CD14-positive monocyte (primary cell): ENCODE measurements at regions not wholly inside any gene's neighbourhood (a gene's known extent, or its start where the extent isn't known, plus 50 kb on each side); places are given as distances from the start of the nearest gene placed in this dataset.

Source experiments
- DNase-seq, 3 donors: peaks; one replicate each; pipeline ENCODE4 v3.0.0-alpha.2; 2011 to 2022
- H2AFZ ChIP-seq: 2 replicates; pipeline ENCODE4 v1.6.0; 2012; ENCODE audit warnings: mild to moderate bottlenecking, low read depth, low read length, inconsistent platforms; ENCODE audit not compliant: insufficient read depth, poor library complexity, severe bottlenecking
- H3K27ac ChIP-seq, 2 donors: 1 replicate in 1 of 2; 2 replicates in 1 of 2; pipeline ENCODE4 v1.5.1; 2012 to 2013; ENCODE audit warnings: low read length in 2 of 2, control low read depth in 1 of 2, inconsistent platforms in 1 of 2, low read depth in 1 of 2, mild to moderate bottlenecking in 1 of 2
- H3K27me3 ChIP-seq, 2 donors: one replicate each; pipeline versions ENCODE4 v1.6.0 to v1.6.1; 2011 to 2013; ENCODE audit warnings: low read length in 2 of 2; ENCODE audit not compliant: control insufficient read depth in 2 of 2, insufficient read depth in 2 of 2
- H3K36me3 ChIP-seq, 2 donors: replicated peaks in 1 of 2; 1 replicate in 1 of 2; 2 replicates in 1 of 2; pipeline versions ENCODE4 v1.5.1 to v1.6.1; 2012 to 2013; ENCODE audit warnings: low read length in 2 of 2, control low read depth in 1 of 2, inconsistent platforms in 1 of 2, mild to moderate bottlenecking in 1 of 2; ENCODE audit not compliant: insufficient read depth in 2 of 2, control insufficient read depth in 1 of 2
- H3K4me1 ChIP-seq, 2 donors: 1 replicate in 1 of 2; 2 replicates in 1 of 2; pipeline versions ENCODE4 v1.5.1 to v1.6.1; 2012 to 2013; ENCODE audit warnings: low read length in 2 of 2, control low read depth in 1 of 2, inconsistent platforms in 1 of 2, mild to moderate bottlenecking in 1 of 2, moderate library complexity in 1 of 2; ENCODE audit not compliant: insufficient read depth in 2 of 2, control insufficient read depth in 1 of 2
- H3K4me2 ChIP-seq: replicated peaks from 2 replicates; pipeline ENCODE3; 2012; ENCODE audit warnings: low read length, moderate library complexity, mild to moderate bottlenecking; ENCODE audit not compliant: poor library complexity, severe bottlenecking; ENCODE audit errors: extremely low read depth
- H3K4me3 ChIP-seq, 3 experiments: fragments of 200-600 bp in 1 of 3; sonication (generic) in 1 of 3; replicated peaks in 1 of 3; 1 replicate in 2 of 3; 2 replicates in 1 of 3; pipeline ENCODE4 v1.5.1; 2011 to 2013; ENCODE audit warnings: low read length in 3 of 3, mild to moderate bottlenecking in 3 of 3, control low read depth in 2 of 3, low read depth in 2 of 3, inconsistent platforms in 1 of 3, moderate library complexity in 1 of 3
- H3K79me2 ChIP-seq: 2 replicates; pipeline ENCODE4 v1.6.0; 2012; ENCODE audit warnings: mild to moderate bottlenecking, control low read depth, inconsistent platforms, low read length, moderate library complexity; ENCODE audit not compliant: insufficient read depth
- H3K9ac ChIP-seq: 2 replicates; pipeline ENCODE4 v1.6.0; 2017; ENCODE audit warnings: low read length, mild to moderate bottlenecking; ENCODE audit not compliant: insufficient read depth, poor library complexity, severe bottlenecking
- H3K9me3 ChIP-seq, 2 donors: replicated peaks in 1 of 2; 1 replicate in 1 of 2; 2 replicates in 1 of 2; pipeline versions ENCODE4 v1.5.1 to v1.6.1; 2012 to 2013; ENCODE audit warnings: low read length in 2 of 2, control low read depth in 1 of 2; ENCODE audit not compliant: control insufficient read depth in 1 of 2, insufficient read depth in 1 of 2
- H4K20me1 ChIP-seq: 2 replicates; pipeline ENCODE4 v1.6.0; 2012; ENCODE audit warnings: mild to moderate bottlenecking, low read length, control low read depth, moderate library complexity; ENCODE audit not compliant: insufficient read depth
- H3K27ac Mint-ChIP-seq, 7 donors: one replicate each; pipeline ENCODE4 v1.8.0; 2020; ENCODE audit warnings: mild to moderate bottlenecking in 7 of 7, mixed read lengths in 7 of 7, moderate library complexity in 6 of 7, inconsistent platforms in 2 of 7
- H3K27me3 Mint-ChIP-seq, 3 donors: one replicate each; pipeline ENCODE4 v1.8.0; 2021 to 2022; ENCODE audit warnings: low read depth in 3 of 3, mild to moderate bottlenecking in 3 of 3, mixed read lengths in 3 of 3, moderate library complexity in 3 of 3, inconsistent platforms in 1 of 3
- H3K36me3 Mint-ChIP-seq, 2 donors: one replicate each; pipeline ENCODE4 v1.8.0; 2020; ENCODE audit warnings: mixed read lengths in 2 of 2, inconsistent platforms in 1 of 2, mild to moderate bottlenecking in 1 of 2
- H3K4me1 Mint-ChIP-seq: one replicate; pipeline ENCODE4 v1.8.0; 2020; ENCODE audit warnings: mild to moderate bottlenecking, mixed read lengths
- H3K4me3 Mint-ChIP-seq, 2 donors: one replicate each; pipeline ENCODE4 v1.8.0; 2020; ENCODE audit warnings: mild to moderate bottlenecking in 2 of 2, mixed read lengths in 2 of 2, moderate library complexity in 1 of 2
- H3K9me3 Mint-ChIP-seq, 7 donors: one replicate each; pipeline ENCODE4 v1.8.0; 2020 to 2022; ENCODE audit warnings: mixed read lengths in 7 of 7, mild to moderate bottlenecking in 6 of 7, moderate library complexity in 6 of 7, inconsistent platforms in 2 of 7
- CTCF ChIP-seq: fragments of 200-600 bp; IDR thresholded peaks from one replicate; pipeline ENCODE4 v1.8.0; 2022; ENCODE audit warnings: antibody characterized with exemption, mild to moderate bottlenecking
- WGBS: methylation state at CpG from one replicate; pipeline ENCODE4 v1.1.5; 2013; ENCODE audit warnings: missing lambda C conversion rate; ENCODE audit not compliant: insufficient coverage; 5-methylcytosine and 5-hydroxymethylcytosine counted together
- intact Hi-C, 2 donors: fragments of 100-400 bp; cut with micrococcal nuclease; formaldehyde crosslinking; loops; one replicate each; pipeline versions ENCODE4 v1.15.0 to v1.15.1; 2023

GRCh38 chr11:130549393-130549999, 101.1 kb downstream of the ADAMTS15 start:
- Mint-ChIP-seq H3K9me3 (peaks cover 0 to 3% (median 0%) of the 10 kb centered on the region in 7 donors), H3K4me1 (no peaks in the 10 kb centered on the region), H3K27ac (no peak overlapping the region), H3K27me3 (peaks cover 0 to 2% (median 0%) of the 10 kb centered on the region in 3 donors), H3K36me3 (no peaks in the 10 kb centered on the region), H3K4me3 (no peak overlapping the region)
- no peak for DNase-seq
- Histone ChIP-seq H3K4me2 (no peak overlapping the region), H2AFZ (no peak overlapping the region), H3K4me1 (no peaks in the 10 kb centered on the region), H3K36me3 (no peaks in the 10 kb centered on the region), H3K27me3 (no peaks in the 10 kb centered on the region), H3K4me3 (no peak overlapping the region), H3K79me2 (no peaks in the 10 kb centered on the region), H3K9ac (no peak overlapping the region), H3K9me3 (no peaks in the 10 kb centered on the region), H3K27ac (no peak overlapping the region), H4K20me1 (no peaks in the 10 kb centered on the region)
- WGBS: 68% methylated on average over 4 of the region's 4 CpGs
- intact Hi-C loops: no loop called here
- no peak for TF ChIP-seq CTCF

- no peak for TF ChIP-seq CTCF
- Mint-ChIP-seq H3K4me1 (no peaks in the 10 kb centered on the region), H3K36me3 (no peaks in the 10 kb centered on the region), H3K27me3 (peaks cover 0 to 2% (median under 1%) of the 10 kb centered on the region in 3 donors), H3K4me3 (no peak overlapping the region), H3K9me3 (peaks cover 0 to 3% (median 0%) of the 10 kb centered on the region in 7 donors), H3K27ac (no peak overlapping the region)
- no peaks in the 10 kb centered on the region for H3K79me2 ChIP-seq
- DNase-seq: no peak
- H4K20me1 ChIP-seq: no peaks in the 10 kb centered on the region
- no peak overlapping the region for H2AFZ ChIP-seq
- no peak overlapping the region for H3K9ac ChIP-seq
- H3K27ac ChIP-seq: no peak overlapping the region
- no peaks in the 10 kb centered on the region for H3K27me3 ChIP-seq
- H3K9me3 ChIP-seq: no peaks in the 10 kb centered on the region
- intact Hi-C loops: no loop called here
- H3K4me2 ChIP-seq: no peak overlapping the region
- H3K4me3 ChIP-seq: no peak overlapping the region
- no peaks in the 10 kb centered on the region for H3K36me3 ChIP-seq
- 75% methylated on average over 2 of the region's 3 CpGs for WGBS
- H3K4me1 ChIP-seq: no peaks in the 10 kb centered on the region
Measured at GRCh38 chr11:130550150-130550549, 101.7 kb downstream of the ADAMTS15 start.
